ENCODE measurements at regions not wholly inside any gene's neighbourhood (a gene's known extent, or its start where the extent isn't known, plus 50 kb on each side); places are given as distances from the start of the nearest gene placed in this dataset.

DNA sequence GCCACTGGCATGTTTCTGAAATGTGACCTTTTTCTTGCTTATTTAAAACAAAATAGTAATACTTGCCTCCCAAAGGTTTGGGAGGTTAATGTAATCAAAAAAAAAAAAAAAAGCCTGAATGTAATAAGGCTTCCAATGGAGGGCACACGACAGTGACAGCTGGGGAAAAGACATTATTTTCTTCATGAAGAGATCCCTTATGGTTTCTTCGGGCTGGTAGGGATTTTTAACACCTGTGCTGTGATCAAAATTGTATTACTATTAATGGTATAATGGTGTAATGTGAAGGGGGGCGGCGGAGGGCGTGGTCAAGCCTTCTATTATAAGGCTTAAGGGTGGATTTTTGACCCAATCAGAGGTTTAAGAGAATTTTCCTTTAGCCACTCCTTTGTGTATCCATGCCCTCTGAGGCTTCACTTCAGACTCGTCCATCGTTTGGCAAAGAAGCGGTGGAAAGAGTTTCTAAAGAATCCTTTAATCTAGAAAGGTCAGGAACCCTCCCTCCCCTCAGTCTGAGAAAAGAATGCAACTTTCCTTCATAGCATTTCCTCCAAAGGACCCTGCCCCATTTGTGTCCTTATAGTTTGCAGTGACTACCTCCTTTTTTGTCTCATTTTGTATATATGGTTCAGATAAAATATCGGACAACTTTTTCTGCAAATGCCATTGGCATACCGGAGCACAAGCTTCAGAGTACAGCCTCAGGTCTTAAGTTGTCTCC lies 89.5 kb upstream of the CHD2 start:
- CTCF ChIA-PET, result interaction anchor here (0.6 to 1.7 kb wide), 5 partner anchors 47 to 107 kb away, joined by 3 to 7 read pairs (median 3); partner anchors contain the start of gene CHD2
- Histone ChIP-seq H4K8ac (ENCODE audit: low read depth in 2 of 2, low read length in 2 of 2) (peak overlapping the region; percentile 96 to 97), H4K20me1 (ENCODE audit: insufficient read depth, low read length) (no peaks in the 10 kb centered on the region), H3K27me3 (ENCODE audit: control insufficient read depth, insufficient read depth, low read length) (no peaks in the 10 kb centered on the region), H3K4me3 (ENCODE audit: insufficient read depth, low read depth, low read length) (peak overlapping the region; percentile 54), H4K5ac (ENCODE audit: low read depth, low read length) (peak overlapping the region; percentile 24; the same call in 1 of the 2 replicates), H3K9ac (ENCODE audit: low read depth, low read length) (peak overlapping the region; percentile 83), H2AFZ (replicated peaks; ENCODE audit: low read length, poor library complexity) (peak overlapping the region; percentile 7), H3K4ac (ENCODE audit: low read depth, low read length) (peak overlapping the region; percentile 100), H2AK5ac (ENCODE audit: low read depth, low read length) (peak overlapping the region; percentile 54; the same call in 1 of the 2 replicates), H3K56ac (ENCODE audit: extremely low read depth, insufficient read depth, low read length) (peak overlapping the region; percentile 100), H3K4me2 (ENCODE audit: low read depth, low read length) (peak overlapping the region; percentile 95), H3K9me3 (ENCODE audit: control insufficient read depth, insufficient read depth, low read length) (no peaks in the 10 kb centered on the region), H2BK15ac (ENCODE audit: low read depth, low read length) (peak overlapping the region; percentile 89; the same call in 1 of the 3 replicates), H3K23ac (ENCODE audit: low read depth, low read length) (peak overlapping the region; percentile 100), H2AK9ac (replicated peaks; ENCODE audit: low read depth, low read length, poor library complexity) (no peak overlapping the region), H3K27ac (ENCODE audit: insufficient read depth, low read length) (peak overlapping the region; percentile 52), H3K4me1 (ENCODE audit: control insufficient read depth, insufficient read depth, low read length) (peaks cover 7% of the 10 kb centered on the region), H3K14ac (replicated peaks; ENCODE audit: low read depth, low read length) (peak overlapping the region; percentile 100), H4K91ac (ENCODE audit: insufficient read depth, low read depth, low read length) (peak overlapping the region; percentile 80), H3K9me1 (ENCODE audit: insufficient read depth, low read length) (no peaks in the 10 kb centered on the region), H3K18ac (ENCODE audit: low read depth, low read length) (peak overlapping the region; percentile 91; the same call in 1 of the 2 replicates), H3K36me3 (ENCODE audit: control insufficient read depth, insufficient read depth, low read length) (no peaks in the 10 kb centered on the region), H2BK20ac (ENCODE audit: low read depth, low read length) (peak overlapping the region; percentile 31), H2BK120ac (ENCODE audit: low read depth, low read length) (peak overlapping the region; percentile 96), H2BK5ac (ENCODE audit: low read depth, low read length, poor library complexity, severe bottlenecking) (peak overlapping the region; percentile 95), H3K79me1 (ENCODE audit: low read depth in 1 of 2, low read length in 2 of 2) (peaks cover 8 to 29% of the 10 kb centered on the region in 2 experiments)
- in situ Hi-C loops (cut with MboI; ENCODE audit: low sequenced_read_pairs) (loop anchor here (5.0 to 25.0 kb wide), 2 partner anchors 72 to 1823 kb away; partner anchors contain the start of gene PRC1), intact Hi-C loops (cut with micrococcal nuclease) (loop anchor here (1.0 kb wide), 2 partner anchors 9 to 75 kb away; no protein-coding TSS in a partner anchor), dilution Hi-C loops (cut with HindIII; ENCODE audit: low sequenced_read_pairs, unreplicated experiment) (loop anchor here (25.0 kb wide), 1 partner anchor 127 kb away; no protein-coding TSS in a partner anchor)
- WGBS, 2 experiments (ENCODE audit: extremely low coverage in 2 of 2, insufficient read length in 1 of 2), result no CpG with 5 or more reads among the region's 10 CpGs
- DNase-seq (peak; percentile 78), ATAC-seq (ENCODE audit: low read depth) (peak; percentile 63)
- POLR2A ChIA-PET (ENCODE audit: unreplicated experiment), result interaction anchor here (0.6 to 3.5 kb wide), 12 partner anchors 10 to 1813 kb away, joined by 3 to 19 read pairs (median 4); partner anchors contain the start of gene CHD2
- BruUV-seq (replicated peaks), result no TSS peak
- TF ChIP-seq POLR2A (IDR thresholded peaks at IDR 0.05; ENCODE audit: low read depth, low read length), result peak; percentile 59; the same call in 1 of the 2 replicates
- TF ChIP-seq, protein P1, sequence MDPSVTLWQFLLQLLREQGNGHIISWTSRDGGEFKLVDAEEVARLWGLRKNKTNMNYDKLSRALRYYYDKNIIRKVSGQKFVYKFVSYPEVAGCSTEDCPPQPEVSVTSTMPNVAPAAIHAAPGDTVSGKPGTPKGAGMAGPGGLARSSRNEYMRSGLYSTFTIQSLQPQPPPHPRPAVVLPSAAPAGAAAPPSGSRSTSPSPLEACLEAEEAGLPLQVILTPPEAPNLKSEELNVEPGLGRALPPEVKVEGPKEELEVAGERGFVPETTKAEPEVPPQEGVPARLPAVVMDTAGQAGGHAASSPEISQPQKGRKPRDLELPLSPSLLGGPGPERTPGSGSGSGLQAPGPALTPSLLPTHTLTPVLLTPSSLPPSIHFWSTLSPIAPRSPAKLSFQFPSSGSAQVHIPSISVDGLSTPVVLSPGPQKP (IDR thresholded peaks at IDR 0.05; ENCODE audit: borderline replicate concordance, low read depth, low read length), result no peak
